GM12874 (cell line): ENCODE measurements at regions not wholly inside any gene's neighbourhood (a gene's known extent, or its start where the extent isn't known, plus 50 kb on each side); places are given as distances from the start of the nearest gene placed in this dataset.
A peak's percentile ranks its signal among the peaks of the same experiment; 100 is the strongest.

ENCODE experiments used
- CTCF ChIP-seq: IDR thresholded peaks from 2 replicates; pipeline ENCODE4 v1.5.1; 2011; ENCODE audit warnings: low read depth, mild to moderate bottlenecking, control low read depth, low read length, moderate library complexity; ENCODE audit not compliant: insufficient read depth

GRCh38 chr20:12825226-12825595 lies 183.6 kb upstream of the SPTLC3 start:
- no peak for TF ChIP-seq CTCF

- no peak for TF ChIP-seq CTCF
Observed at GRCh38 chr20:12827816-12828385, 180.9 kb upstream of the SPTLC3 start.

- no peak for TF ChIP-seq CTCF
Observed at GRCh38 chr20:12829170-12829569, 179.6 kb upstream of the SPTLC3 start.

- TF ChIP-seq CTCF, result no peak
Observed at GRCh38 chr20:12833861-12834260, 174.9 kb upstream of the SPTLC3 start.

- no peak for TF ChIP-seq CTCF
Observed at GRCh38 chr20:12835999-12836398, 172.8 kb upstream of the SPTLC3 start.

GRCh38 chr20:12837646-12838045 lies 171.1 kb upstream of the SPTLC3 start:
- TF ChIP-seq CTCF, result no peak

- peak; percentile 55 for TF ChIP-seq CTCF
Observed at GRCh38 chr20:12838261-12838866, 170.4 kb upstream of the SPTLC3 start.
